Islet of Langerhans (tissue), 1 donor: ENCODE measurements at regions not wholly inside any gene's neighbourhood (a gene's known extent, or its start where the extent isn't known, plus 50 kb on each side); places are given as distances from the start of the nearest gene placed in this dataset.

Experiments used
- FAIRE-seq: peaks from one replicate; lab custom pipeline; 2011; peaks lifted over from hg19 to GRCh38; lab: Jason Lieb, UNC

DNA sequence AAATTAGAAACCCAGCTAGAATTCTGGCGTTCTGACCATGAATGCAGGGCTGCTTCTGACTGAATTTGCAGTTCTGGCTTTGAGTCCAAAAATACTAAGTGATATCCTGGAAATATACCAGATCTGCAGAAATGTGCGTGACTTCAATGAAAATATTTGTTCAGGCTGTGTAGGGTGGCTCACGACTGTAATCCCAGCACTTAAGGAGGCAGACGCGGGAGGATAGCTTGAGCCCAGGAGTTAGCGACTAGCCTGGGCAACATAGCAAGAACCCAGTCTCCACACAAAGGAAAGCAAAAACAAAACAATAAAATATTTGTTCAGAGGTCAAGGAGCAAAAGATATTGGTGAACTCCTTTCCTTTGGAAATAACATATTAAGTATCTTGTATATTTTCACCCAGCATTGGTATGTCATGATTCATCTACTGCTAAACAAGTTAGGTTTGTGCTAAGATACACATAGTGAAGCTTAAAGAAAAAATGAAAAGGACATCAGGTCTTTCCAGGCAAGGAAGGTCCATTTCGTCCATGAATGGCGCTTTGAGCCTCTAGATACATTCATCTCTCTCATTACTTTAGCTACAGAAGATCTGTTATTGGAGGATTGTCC, 239.2 kb downstream of the CMPK2 start:
- no peak for FAIRE-seq

DNA sequence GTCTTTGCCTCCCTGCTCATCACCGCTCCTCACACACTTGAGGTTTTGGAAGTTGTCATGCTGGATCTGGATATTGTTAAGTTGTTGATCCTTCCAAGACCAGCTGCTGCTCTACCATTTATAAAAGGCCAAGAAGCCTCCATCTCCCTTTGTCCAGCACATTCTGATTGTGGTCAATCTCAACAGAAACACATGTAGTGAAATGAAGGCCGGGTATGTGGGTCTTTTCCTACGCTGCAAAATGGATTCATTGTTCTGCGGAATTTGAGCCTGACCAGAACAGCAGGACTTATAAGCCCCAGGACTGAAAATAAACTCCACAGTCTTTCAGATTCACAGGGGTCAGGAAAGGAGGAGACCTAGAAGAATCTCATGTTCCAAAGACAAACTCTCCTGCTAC, 238.4 kb downstream of the CMPK2 start:
- FAIRE-seq = no peak

DNA sequence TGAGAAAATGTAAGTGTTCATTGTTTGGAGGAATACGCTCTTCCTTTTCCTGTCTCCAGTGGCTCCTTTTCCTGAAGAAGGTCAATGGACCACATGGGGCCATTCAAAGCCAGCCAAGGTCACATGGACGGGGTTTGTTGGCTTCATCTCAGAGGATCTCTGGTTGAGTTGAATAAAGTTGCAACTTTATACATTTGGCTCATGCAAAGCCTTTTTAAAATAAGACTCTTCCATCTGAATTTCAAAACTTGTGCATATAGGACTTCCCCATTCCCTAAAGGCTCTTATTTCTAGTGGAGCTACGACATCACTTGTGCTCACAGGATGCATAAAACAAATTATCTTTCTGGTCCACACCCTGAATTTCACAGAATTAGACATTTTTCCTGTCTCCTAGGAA, 235.5 kb downstream of the CMPK2 start:
- FAIRE-seq = no peak

DNA sequence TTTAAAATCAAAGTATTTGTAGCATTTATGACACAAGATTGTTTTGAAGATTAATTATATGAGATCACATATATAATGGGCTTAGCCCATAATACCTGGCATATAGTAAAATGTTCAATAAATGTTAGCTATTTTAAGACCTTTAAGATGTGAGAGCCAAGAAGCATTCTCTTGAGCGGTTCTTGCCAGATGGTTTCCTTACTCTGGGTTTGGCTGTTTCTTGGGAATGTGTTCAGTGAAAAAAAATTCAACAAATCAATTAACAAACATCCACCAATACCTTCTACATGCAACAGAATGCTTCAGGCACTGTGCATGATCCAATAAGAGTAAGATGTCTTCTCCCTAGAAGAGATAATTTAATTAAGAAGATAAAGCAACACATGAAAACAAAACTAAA, 230.4 kb downstream of the CMPK2 start:
- FAIRE-seq = no peak

DNA sequence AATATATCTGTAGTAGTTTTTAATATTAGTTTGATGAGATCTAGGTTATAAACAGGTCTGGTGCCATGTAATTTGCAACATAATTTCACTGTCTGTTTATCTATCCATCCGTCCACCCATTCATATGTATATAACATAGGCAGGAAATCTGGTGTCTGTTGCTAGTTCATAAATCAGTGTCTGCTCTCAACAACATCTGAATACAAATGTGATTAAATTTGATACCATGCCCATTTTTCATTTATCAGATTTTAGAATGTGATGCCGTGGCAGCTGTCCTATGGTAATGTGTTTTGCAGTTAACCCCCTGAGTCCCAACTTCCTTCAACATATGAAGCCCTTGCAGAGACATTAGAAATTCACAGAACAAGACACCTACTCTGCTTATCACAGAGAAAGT, 228.4 kb downstream of the CMPK2 start:
- FAIRE-seq = no peak

DNA sequence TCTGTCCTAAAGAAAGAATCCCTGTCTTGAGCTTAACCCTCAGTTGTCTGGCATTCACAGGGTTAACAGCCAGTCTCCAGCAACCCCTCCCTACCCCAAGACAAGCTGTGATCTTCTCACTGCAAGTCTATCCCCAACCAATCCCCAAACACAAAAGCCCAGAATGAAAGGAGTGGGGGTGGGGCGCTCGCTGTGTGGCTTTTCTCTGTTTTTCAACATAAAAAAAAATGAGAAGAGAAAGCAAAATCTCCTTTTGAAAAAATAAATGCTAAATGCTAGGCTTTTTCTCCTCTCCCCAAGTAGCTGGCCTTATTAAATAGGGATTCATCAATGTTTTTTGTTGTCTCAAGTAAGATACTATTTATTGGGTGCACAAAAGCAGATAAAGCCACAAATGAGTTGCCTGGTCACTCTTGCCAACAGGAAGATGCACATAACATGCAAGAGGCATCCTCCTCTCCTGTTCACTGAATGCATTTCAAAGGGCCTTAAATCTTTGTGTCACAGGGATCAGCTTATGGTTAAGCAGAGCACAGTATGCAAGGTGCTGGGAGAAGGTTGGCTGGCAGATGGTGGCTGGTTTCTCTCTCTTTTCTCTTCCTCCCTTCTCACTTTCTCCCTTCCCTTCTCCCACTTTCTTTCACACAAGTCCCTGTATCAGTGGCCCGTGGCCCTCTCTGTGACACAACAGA, 225.6 kb downstream of the CMPK2 start:
- no peak for FAIRE-seq

DNA sequence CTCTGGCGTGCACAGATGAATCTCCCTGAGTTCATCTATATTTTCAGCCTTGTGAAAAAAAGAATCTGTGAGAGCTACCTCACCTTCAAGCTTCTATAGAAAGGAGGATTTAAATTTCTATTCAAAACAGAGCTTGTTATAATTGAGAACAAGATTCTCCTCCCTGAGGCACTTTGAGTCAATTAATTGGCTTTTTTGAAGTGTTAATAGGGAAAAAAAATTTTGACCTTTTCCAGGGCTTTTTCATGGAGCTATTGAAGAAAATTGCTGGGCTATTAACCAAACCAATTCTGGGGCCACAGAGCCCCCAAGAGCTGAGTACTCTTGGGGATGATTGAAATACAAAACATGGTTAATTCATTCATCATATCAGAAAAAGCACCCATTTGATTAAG, 225.1 kb downstream of the CMPK2 start:
- FAIRE-seq = no peak

DNA sequence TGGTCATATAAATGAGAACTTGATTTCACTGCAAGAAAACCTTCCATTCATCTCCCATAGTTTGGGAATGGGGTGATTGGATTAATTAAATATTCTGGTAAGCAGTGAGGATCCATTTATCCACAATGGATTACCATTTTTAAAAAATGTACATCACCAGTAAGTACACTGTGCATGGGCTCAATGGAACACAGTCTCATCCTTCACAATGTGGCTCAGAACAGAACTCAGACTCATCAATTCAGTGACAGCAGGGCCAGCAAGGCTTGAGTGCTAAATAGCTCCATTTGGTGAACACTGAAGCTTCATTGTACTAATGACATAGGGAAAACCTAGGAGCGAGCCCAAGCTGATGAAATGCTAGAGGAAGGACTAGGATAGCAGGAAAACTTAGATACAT, 223.8 kb downstream of the CMPK2 start:
- no peak for FAIRE-seq

DNA sequence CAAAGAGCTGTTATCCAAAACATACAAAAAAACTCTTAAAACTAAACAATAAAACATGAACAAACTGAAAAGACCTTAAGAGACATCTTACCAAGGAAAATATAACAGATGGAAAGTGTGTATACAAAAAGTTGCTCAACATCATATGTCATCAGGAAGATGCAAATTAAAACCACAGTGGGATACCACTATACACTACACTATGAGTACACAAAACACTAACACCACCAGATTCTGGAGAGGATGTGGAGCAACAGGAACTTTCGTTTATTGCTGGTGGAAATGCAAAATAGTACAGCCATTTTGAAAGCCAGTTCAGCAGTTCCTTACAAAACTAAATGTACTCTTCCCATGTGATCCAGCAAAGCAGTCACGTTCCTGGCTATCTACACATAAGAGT, 221.4 kb downstream of the CMPK2 start:
- no peak for FAIRE-seq

DNA sequence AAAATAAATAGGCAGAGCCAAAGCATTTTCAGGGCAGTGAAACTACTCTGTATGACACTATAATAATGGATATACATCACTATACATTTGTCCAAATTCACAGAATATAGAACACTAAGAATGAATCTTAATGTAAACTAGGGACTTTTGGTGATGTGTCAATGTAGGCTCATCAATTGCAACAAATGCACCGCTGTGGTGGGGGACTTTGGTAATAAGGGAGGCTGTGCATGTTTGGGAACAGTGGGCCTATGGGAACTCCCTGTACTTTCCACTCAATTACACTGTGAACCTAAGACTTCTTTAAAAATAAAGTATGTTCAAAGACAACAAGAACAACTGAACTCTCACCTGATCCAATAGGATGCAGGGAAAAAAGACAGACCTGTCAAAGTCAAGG, 220.7 kb downstream of the CMPK2 start:
- no peak for FAIRE-seq

DNA sequence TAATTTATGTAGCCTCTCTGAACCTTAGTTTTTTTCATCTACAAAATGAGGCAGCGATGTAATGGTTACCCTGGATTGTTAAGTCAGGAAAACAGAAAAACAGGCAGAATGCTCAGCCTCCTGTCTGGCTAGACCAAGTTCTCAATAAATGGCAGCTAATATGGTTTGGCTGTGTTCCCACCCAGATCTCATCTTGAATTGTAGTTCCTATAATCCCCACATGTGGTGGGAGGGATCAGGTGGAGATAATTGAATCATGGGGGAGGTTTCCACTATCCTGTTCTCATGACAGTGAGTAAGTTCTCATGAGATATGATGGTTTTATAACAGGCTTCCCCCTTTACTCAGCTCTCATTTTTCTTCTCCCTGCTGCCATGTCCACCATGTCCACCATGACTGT, 220.0 kb downstream of the CMPK2 start:
- FAIRE-seq = no peak

DNA sequence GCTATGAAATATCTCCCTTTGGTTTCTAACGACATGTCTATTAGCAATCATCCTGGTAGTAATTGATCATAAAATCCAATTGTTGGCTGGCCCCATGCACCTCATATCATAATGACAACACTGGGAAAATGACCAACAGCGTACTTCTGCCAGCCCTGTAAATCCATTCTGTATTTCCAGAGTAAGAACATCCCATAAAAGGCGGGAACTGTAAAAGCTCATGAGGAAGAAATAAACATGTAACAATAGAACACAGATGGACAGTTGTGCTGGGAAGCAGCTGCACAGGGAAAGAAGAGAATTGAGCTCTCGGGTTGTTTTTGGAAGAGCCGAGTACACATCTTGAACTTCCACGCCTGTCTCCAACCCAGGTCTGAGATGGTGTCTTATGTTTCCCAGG, 218.7 kb downstream of the CMPK2 start:
- FAIRE-seq = no peak

DNA sequence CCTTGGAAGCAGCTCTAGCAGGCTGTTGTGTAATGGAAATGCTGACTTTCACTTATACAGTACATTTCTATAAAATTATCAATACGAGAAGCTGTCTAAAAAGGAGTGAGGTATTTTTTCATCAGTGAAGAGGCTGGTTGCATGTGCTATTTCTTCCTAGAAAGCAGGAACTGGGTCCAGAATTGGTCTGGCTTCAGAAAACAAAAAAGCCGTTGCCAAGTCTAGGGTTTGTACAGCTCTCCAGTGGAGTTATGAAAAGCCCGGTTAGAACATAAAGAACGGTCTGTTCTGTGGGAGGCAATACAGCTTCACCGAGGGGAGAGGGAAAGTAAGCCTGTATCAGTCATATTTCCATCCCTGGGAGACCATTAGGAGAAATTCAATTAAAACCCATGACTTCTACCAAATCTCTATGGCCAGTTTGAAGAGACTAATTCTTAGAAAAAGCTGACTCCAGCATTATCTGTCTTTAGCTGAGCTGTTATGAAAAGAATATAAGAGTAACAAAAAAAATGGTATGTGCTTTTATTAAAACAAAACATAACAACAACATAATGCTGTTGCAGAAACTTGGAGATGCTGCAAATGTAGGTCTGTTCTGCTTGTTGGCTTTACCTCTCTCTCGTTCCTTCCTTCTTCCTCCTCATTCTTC, 217.0 kb downstream of the CMPK2 start:
- no peak for FAIRE-seq

DNA sequence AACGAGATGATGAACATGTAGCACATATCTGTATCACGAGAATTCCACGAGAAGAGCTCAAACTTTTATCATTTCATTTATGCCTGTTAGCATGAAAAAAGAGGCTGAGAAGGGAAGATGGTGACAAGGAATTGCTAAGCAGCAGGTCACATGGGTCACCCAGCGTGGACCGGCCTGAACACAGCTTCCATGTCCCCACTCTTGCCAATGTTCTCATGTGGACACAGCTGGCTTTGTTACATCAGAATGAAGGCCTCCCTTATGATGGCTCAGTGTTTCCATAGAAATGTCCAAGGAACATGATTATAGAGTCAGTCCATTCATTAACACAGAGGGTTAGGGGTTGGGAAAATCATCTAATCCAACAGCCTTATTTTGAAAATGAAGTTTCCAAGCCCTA, 215.4 kb downstream of the CMPK2 start:
- no peak for FAIRE-seq

DNA sequence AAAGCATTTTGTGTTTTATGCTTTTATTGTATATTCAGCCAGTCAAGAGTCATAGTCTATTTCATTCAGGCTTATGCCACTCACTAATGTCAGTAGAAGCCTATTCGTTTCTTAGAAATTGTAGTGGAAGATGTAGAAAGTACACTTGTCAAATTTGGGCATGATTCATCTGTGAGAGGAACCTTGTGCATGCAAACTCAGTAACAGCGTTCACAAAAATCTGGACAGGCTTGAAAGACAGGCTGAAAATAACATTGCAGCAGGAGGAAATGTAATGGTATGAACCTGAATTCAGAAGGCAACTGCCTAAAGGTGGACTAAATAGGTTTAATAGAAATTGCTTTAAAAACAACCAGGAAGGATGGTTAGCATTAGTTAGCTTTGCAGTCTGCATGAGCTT, 213.5 kb downstream of the CMPK2 start:
- FAIRE-seq = no peak

DNA sequence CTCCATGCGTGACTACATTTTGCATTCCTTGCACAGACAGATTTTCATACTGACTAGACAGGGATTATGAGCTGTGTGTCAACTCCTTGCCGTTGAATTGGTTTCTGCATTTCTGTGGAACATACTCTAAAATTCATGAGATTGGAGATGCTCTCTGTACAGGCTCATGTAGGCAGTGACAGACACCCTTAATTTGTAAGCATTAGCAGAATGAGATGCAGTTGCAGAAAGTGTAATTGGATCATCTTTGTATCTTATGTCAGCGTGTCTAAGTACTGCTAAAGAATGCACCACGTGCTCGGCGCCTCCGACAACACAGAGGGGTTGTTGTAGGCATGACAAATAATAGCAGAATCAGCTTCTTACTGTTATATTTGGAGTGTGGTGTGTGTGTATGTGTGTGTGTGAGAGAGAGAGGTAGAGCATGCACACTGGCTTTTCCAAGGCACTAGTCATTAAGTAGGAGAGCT, 212.4 kb downstream of the CMPK2 start:
- no peak for FAIRE-seq

DNA sequence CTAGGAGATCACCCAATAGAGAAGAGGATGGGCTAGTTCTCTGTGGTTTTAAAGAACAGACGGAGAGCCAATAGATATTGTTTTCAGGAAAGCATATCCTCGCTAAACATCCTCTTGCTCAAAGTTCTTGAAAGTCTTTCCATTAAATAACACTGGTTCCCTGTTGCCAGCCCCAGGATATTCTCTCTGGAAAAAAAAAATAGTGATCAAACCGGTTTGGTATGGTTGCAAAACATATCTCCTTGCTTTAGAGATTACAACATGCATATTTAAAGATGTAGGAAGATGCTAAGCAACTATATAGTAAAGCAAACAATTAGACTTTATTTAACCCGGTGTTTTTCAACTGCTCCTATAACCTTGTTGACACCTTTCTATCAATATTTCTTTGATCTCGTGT, 211.4 kb downstream of the CMPK2 start:
- no peak for FAIRE-seq

DNA sequence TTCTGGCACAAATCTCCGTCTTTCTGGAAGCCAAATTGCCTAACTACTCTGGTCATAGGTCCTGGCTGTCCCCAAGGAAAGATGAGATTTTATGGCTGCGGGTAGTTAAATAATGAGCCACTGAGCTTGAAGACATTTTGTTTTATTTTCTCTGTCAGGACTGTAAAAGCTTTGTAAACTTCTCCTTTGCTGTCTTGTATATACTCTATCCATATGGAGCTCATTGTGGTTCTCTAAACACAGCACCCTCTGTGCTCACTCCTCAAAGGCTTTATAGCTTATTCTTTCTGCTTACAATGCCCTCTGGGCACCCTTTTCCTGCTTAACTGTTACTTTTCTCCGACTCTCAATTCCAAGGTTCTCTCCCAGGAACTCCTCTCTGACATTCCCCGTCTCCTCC, 209.1 kb downstream of the CMPK2 start:
- FAIRE-seq = no peak

DNA sequence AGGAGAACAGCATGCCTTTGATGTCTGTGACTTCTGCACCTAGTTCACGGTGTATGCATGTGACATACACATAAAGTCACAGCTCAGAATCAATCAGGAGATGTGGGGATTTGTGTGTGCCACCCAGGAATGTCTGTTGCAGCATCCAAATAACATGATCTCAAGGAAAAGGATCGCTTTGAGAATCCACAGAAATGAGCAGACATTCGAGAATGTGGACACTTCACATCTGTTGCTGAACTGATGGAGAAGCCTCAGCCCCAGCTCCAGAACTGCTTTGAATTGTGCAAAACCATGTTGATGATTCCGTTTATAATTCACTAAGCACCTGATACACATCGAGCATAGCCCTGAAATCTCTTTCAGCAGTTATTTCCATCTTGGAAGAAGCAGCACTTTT, 208.6 kb downstream of the CMPK2 start:
- FAIRE-seq = no peak

DNA sequence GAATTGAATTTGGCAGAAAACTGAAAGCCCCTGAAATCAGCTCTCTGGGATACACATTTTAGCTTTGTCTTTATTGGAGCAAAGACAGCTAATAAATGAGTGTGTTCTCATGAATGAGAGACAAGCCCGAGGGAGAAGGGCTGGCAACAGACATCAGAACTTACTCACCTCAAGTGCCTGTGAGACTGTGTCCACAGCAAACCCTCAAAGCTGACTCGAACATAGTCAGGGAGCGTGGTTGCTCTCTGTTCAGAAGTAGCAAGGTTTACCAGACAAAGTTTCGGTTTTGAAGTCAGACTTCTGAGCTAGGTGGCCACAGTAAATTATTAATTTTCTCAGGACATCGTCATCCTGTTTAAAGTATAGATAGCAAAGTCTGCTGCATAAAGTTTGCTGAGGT, 207.9 kb downstream of the CMPK2 start:
- no peak for FAIRE-seq

DNA sequence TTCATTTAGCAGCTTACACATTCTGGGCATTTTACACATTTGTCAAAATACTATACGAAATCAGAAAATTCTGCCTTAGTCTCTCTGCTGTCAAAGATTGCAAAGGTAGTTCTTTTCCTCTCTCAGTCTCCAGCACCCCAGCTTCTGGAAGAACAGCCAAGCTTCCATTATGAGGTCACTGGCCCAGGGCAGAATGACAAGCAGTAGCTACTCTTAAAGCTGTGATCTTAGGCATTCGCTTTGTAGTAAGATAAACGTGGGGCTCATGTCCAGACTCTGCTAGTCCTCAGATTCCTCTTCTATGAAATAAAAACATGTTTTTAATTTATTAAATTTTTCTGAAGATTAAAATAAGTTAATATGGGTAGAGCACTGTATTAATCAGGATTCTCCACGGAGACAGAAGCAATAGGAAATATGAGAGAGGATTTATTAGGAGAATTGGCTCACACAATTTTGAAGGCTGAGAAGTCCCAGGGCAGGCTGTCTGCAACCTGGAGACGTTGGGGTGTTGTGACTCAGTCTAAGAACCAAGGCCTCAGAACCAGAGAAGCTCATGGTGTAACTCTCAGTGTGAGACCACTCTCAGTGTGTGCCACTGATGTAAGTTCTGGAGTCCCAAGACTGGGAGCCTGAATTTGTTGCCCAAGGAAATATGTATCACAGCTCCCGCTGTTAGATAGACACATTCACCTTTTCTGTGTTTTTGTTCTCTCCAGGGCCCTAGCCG, 201.2 kb downstream of the CMPK2 start:
- FAIRE-seq = no peak

DNA sequence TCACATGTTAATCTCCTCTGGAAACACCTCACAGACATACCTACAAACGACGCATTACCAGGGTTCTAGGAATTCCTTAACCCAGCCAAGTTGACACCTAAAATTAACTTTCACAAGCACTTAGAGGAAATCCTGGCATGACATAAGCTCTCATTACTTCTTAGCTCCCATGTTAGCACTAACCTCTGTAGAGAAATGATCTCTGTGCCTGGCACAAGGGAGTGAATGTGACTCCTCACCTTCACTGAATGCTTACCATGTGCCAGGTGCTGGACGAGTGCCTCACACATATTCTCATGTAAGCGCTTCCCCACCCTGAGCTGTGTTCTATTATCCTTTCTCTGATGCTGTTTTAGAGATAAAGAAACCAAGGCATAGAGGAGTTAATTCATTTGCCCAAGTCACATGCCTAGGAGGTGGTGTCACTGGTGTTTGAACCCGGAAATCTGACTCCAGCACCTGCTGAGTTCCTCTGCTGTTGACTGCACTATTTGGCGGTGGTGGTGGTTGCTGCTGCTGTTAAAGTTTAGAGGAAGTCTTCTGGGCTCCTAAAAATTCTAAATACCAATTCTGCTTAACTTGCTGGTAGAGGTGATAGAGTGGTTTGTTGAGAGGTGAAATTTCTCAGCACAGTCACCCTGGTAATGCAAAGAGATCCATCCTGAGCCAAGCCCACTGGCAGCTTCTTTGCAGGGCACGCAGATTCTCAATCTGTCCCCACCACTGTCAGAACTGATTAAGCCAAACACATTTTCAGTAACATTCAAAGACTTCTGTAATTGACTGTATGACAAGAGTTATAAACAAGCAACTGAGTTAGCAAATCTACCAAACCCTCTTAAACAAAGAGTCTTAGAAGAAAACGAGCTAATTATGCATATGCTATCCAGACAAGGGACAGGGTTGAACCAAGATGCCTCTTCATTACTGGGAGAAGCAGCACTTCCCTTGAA, 200.3 kb downstream of the CMPK2 start:
- FAIRE-seq = no peak
